Parathyroid adenoma (tissue), 2 donors: ENCODE measurements at regions not wholly inside any gene's neighbourhood (a gene's known extent, or its start where the extent isn't known, plus 50 kb on each side); places are given as distances from the start of the nearest gene placed in this dataset.

ENCODE experiments used
- H2AFZ ChIP-seq: fragments of 300-600 bp; sonication (generic); one replicate; pipeline ENCODE4 v1.7.0; 2017; ENCODE audit warnings: antibody characterized with exemption, mild to moderate bottlenecking
- H3K27ac ChIP-seq: fragments of 300-600 bp; sonication (generic); one replicate; pipeline ENCODE4 v1.7.0; 2017
- H3K27me3 ChIP-seq: fragments of 300-600 bp; sonication (generic); one replicate; pipeline ENCODE4 v1.7.0; 2017; ENCODE audit warnings: low read length; ENCODE audit not compliant: control insufficient read depth, insufficient read depth
- H3K36me3 ChIP-seq: fragments of 300-600 bp; sonication (generic); one replicate; pipeline ENCODE4 v1.7.0; 2017; ENCODE audit warnings: low read length; ENCODE audit not compliant: control insufficient read depth, insufficient read depth
- H3K4me1 ChIP-seq: fragments of 300-600 bp; sonication (generic); one replicate; pipeline ENCODE4 v1.7.0; 2017; ENCODE audit warnings: control low read depth
- H3K4me2 ChIP-seq: fragments of 300-600 bp; sonication (generic); one replicate; pipeline ENCODE4 v1.7.0; 2017; ENCODE audit warnings: low read length
- H3K4me3 ChIP-seq: fragments of 300-600 bp; sonication (generic); one replicate; pipeline ENCODE4 v1.7.0; 2017; ENCODE audit warnings: low read depth, low read length
- H3K79me2 ChIP-seq: fragments of 300-600 bp; sonication (generic); one replicate; pipeline ENCODE4 v1.7.0; 2017; ENCODE audit warnings: control low read depth
- H3K9ac ChIP-seq: fragments of 300-600 bp; sonication (generic); one replicate; pipeline ENCODE4 v1.7.0; 2017; ENCODE audit warnings: mild to moderate bottlenecking
- H3K9me3 ChIP-seq: fragments of 300-600 bp; sonication (generic); one replicate; pipeline ENCODE4 v1.7.0; 2017; ENCODE audit warnings: low read length; ENCODE audit not compliant: control insufficient read depth
- CTCF ChIP-seq: fragments of 300-600 bp; sonication (generic); IDR thresholded peaks from one replicate; pipeline ENCODE4 v1.7.0; 2017; ENCODE audit warnings: antibody characterized with exemption, mild to moderate bottlenecking
- donor health status: primary hyperparathyroidism.

- H3K9me3 ChIP-seq = no peaks in the 10 kb centered on the region
- H3K36me3 ChIP-seq = no peaks in the 10 kb centered on the region
- no peak overlapping the region for H3K27ac ChIP-seq
- H3K4me2 ChIP-seq = no peak overlapping the region
- H3K27me3 ChIP-seq = no peaks in the 10 kb centered on the region
- H3K79me2 ChIP-seq = no peaks in the 10 kb centered on the region
- no peak for TF ChIP-seq CTCF
- H2AFZ ChIP-seq = no peak overlapping the region
- H3K9ac ChIP-seq = no peak overlapping the region
- no peaks in the 10 kb centered on the region for H3K4me1 ChIP-seq
- H3K4me3 ChIP-seq = no peak overlapping the region
Measured at GRCh38 chr4:18192901-18193300, 171.3 kb upstream of the LCORL start.

GRCh38 chr4:18185491-18185890, 163.9 kb upstream of the LCORL start:
- Histone ChIP-seq H3K9me3 (no peaks in the 10 kb centered on the region), H3K4me3 (no peak overlapping the region), H3K4me1 (no peaks in the 10 kb centered on the region), H3K36me3 (no peaks in the 10 kb centered on the region), H3K4me2 (no peak overlapping the region), H3K79me2 (no peaks in the 10 kb centered on the region), H3K27ac (no peak overlapping the region), H3K27me3 (no peaks in the 10 kb centered on the region), H3K9ac (no peak overlapping the region), H2AFZ (no peak overlapping the region)
- no peak for TF ChIP-seq CTCF

- Histone ChIP-seq H3K4me1 (no peaks in the 10 kb centered on the region), H3K27ac (no peak overlapping the region), H3K36me3 (no peaks in the 10 kb centered on the region), H3K79me2 (no peaks in the 10 kb centered on the region), H3K4me3 (no peak overlapping the region), H3K9ac (no peak overlapping the region), H3K27me3 (no peaks in the 10 kb centered on the region), H3K9me3 (no peaks in the 10 kb centered on the region), H2AFZ (no peak overlapping the region), H3K4me2 (no peak overlapping the region)
- TF ChIP-seq CTCF = no peak
Measured at GRCh38 chr4:18180892-18181291, 159.3 kb upstream of the LCORL start.

GRCh38 chr4:18180122-18180521, 158.6 kb upstream of the LCORL start:
- H3K79me2 ChIP-seq = no peaks in the 10 kb centered on the region
- TF ChIP-seq CTCF = no peak
- no peaks in the 10 kb centered on the region for H3K36me3 ChIP-seq
- no peaks in the 10 kb centered on the region for H3K4me1 ChIP-seq
- no peak overlapping the region for H3K4me2 ChIP-seq
- no peak overlapping the region for H3K9ac ChIP-seq
- no peak overlapping the region for H3K4me3 ChIP-seq
- no peaks in the 10 kb centered on the region for H3K27me3 ChIP-seq
- H2AFZ ChIP-seq = no peak overlapping the region
- H3K27ac ChIP-seq = no peak overlapping the region
- H3K9me3 ChIP-seq = no peaks in the 10 kb centered on the region

- no peaks in the 10 kb centered on the region for H3K4me1 ChIP-seq
- H3K36me3 ChIP-seq = no peaks in the 10 kb centered on the region
- no peaks in the 10 kb centered on the region for H3K79me2 ChIP-seq
- H2AFZ ChIP-seq = no peak overlapping the region
- no peak overlapping the region for H3K4me2 ChIP-seq
- no peak for TF ChIP-seq CTCF
- no peak overlapping the region for H3K27ac ChIP-seq
- H3K9me3 ChIP-seq = no peaks in the 10 kb centered on the region
- H3K9ac ChIP-seq = no peak overlapping the region
- H3K4me3 ChIP-seq = no peak overlapping the region
- H3K27me3 ChIP-seq = no peaks in the 10 kb centered on the region
Measured at GRCh38 chr4:18171896-18172295, 150.3 kb upstream of the LCORL start.
